Epidermal melanocyte (primary cell): ENCODE measurements at regions not wholly inside any gene's neighbourhood (a gene's known extent, or its start where the extent isn't known, plus 50 kb on each side); places are given as distances from the start of the nearest gene placed in this dataset.

Source experiments
- DNase-seq: peaks from one replicate; pipeline ENCODE4 v3.0.0; 2011; ENCODE audit warnings: low spot score; ENCODE audit not compliant: insufficient read length

GRCh38 chr18:21162786-21163185, 51.2 kb upstream of the ROCK1 start:
- DNase-seq, result no peak

GRCh38 chr18:21163647-21164547, 52.3 kb upstream of the ROCK1 start:
- no peak for DNase-seq

GRCh38 chr18:21164548-21165095, 53.0 kb upstream of the ROCK1 start:
- no peak for DNase-seq

GRCh38 chr18:21167641-21168377, 56.2 kb upstream of the ROCK1 start:
- DNase-seq, result no peak

- DNase-seq, result no peak
Measured at GRCh38 chr18:21168880-21169279, 57.3 kb upstream of the ROCK1 start.

- DNase-seq, result no peak
Measured at GRCh38 chr18:21177822-21178221, 64.2 kb upstream of the GREB1L start.

GRCh38 chr18:21179590-21180220, 62.3 kb upstream of the GREB1L start:
- peak; percentile 70 for DNase-seq

GRCh38 chr18:21180588-21180987, 61.4 kb upstream of the GREB1L start:
- DNase-seq, result no peak

- no peak for DNase-seq
Measured at GRCh38 chr18:21181766-21182165, 60.3 kb upstream of the GREB1L start.

- no peak for DNase-seq
Measured at GRCh38 chr18:21183670-21184069, 58.4 kb upstream of the GREB1L start.

GRCh38 chr18:21184396-21184996, 57.5 kb upstream of the GREB1L start:
- no peak for DNase-seq

- DNase-seq, result no peak
Measured at GRCh38 chr18:21187886-21188285, 54.1 kb upstream of the GREB1L start.

- peak; percentile 42 for DNase-seq
Measured at GRCh38 chr18:21191596-21192307, 50.3 kb upstream of the GREB1L start.
